EL (cell line): ENCODE measurements at regions not wholly inside any gene's neighbourhood (a gene's known extent, or its start where the extent isn't known, plus 50 kb on each side); places are given as distances from the start of the nearest gene placed in this dataset.
A peak's percentile ranks its signal among the peaks of the same experiment; 100 is the strongest.

Experiments
- DNase-seq: peaks from one replicate; pipeline ENCODE4 v3.0.0-alpha.2; 2016

GRCh38 chr5:173691931-173692330 lies 75.5 kb upstream of the BOD1 start:
- DNase-seq = no peak

GRCh38 chr5:173693670-173694069 lies 77.2 kb upstream of the BOD1 start:
- DNase-seq = no peak

GRCh38 chr5:173696216-173696615 lies 79.8 kb upstream of the BOD1 start:
- no peak for DNase-seq

GRCh38 chr5:173697931-173698579 lies 81.6 kb upstream of the BOD1 start:
- no peak for DNase-seq

GRCh38 chr5:173699966-173700365 lies 83.5 kb upstream of the BOD1 start:
- DNase-seq = no peak

- no peak for DNase-seq
Observed at GRCh38 chr5:173703466-173703865, 87.0 kb upstream of the BOD1 start.

- no peak for DNase-seq
Observed at GRCh38 chr5:173704615-173705511, 88.4 kb upstream of the BOD1 start.

GRCh38 chr5:173705512-173706044 lies 89.1 kb upstream of the BOD1 start:
- DNase-seq = no peak

- DNase-seq = no peak
Observed at GRCh38 chr5:173706700-173707099, 90.2 kb upstream of the BOD1 start.

- peak; percentile 64 for DNase-seq
Observed at GRCh38 chr5:173707392-173707791, 90.9 kb upstream of the BOD1 start.

GRCh38 chr5:173709145-173709544 lies 92.7 kb upstream of the BOD1 start:
- DNase-seq = no peak

- DNase-seq = no peak
Observed at GRCh38 chr5:173709761-173710160, 93.3 kb upstream of the BOD1 start.

GRCh38 chr5:173710528-173710927 lies 94.1 kb upstream of the BOD1 start:
- no peak for DNase-seq

GRCh38 chr5:173711466-173711865 lies 95.0 kb upstream of the BOD1 start:
- no peak for DNase-seq

- DNase-seq = no peak
Observed at GRCh38 chr5:173712609-173713175, 96.2 kb upstream of the BOD1 start.

GRCh38 chr5:173714551-173715428 lies 98.3 kb upstream of the BOD1 start:
- peak; percentile 89 for DNase-seq

GRCh38 chr5:173715607-173716006 lies 99.2 kb upstream of the BOD1 start:
- no peak for DNase-seq

- no peak for DNase-seq
Observed at GRCh38 chr5:173716058-173716682, 99.7 kb upstream of the BOD1 start.

GRCh38 chr5:173717959-173718358 lies 101.5 kb upstream of the BOD1 start:
- no peak for DNase-seq

- no peak for DNase-seq
Observed at GRCh38 chr5:173718469-173718868, 102.0 kb upstream of the BOD1 start.

GRCh38 chr5:173719731-173720082 lies 103.3 kb upstream of the BOD1 start:
- DNase-seq = no peak

GRCh38 chr5:173720286-173720952 lies 104.0 kb upstream of the BOD1 start:
- DNase-seq = no peak
